WI38 (cell line): ENCODE measurements at regions not wholly inside any gene's neighbourhood (a gene's known extent, or its start where the extent isn't known, plus 50 kb on each side); places are given as distances from the start of the nearest gene placed in this dataset.

Experiments used
- H3K4me3 ChIP-seq: 2 replicates; pipeline ENCODE4 v1.5.1; 2011; ENCODE audit warnings: low read depth, mild to moderate bottlenecking, control low read depth, low read length
- CTCF ChIP-seq: IDR thresholded peaks from 2 replicates; pipeline ENCODE4 v1.5.1; 2012; ENCODE audit warnings: low read depth, mild to moderate bottlenecking, control low read depth, low read length

GRCh38 chr5:3931976-3932375 lies 336.3 kb downstream of the IRX1 start:
- H3K4me3 ChIP-seq = no peak overlapping the region
- no peak for TF ChIP-seq CTCF

GRCh38 chr5:3933536-3933935 lies 337.9 kb downstream of the IRX1 start:
- no peak for TF ChIP-seq CTCF

GRCh38 chr5:3933966-3934365 lies 338.3 kb downstream of the IRX1 start:
- TF ChIP-seq CTCF = no peak
- H3K4me3 ChIP-seq = no peak overlapping the region

More at GRCh38 chr5:3933536-3933935, 337.9 kb downstream of the IRX1 start:
- H3K4me3 ChIP-seq = no peak overlapping the region

GRCh38 chr5:3943859-3944258 lies 348.2 kb downstream of the IRX1 start:
- no peak for TF ChIP-seq CTCF
- H3K4me3 ChIP-seq = no peak overlapping the region

- H3K4me3 ChIP-seq = no peak overlapping the region
- TF ChIP-seq CTCF = no peak
Measured at GRCh38 chr5:3944930-3945329, 349.3 kb downstream of the IRX1 start.

GRCh38 chr5:3948838-3949237 lies 353.2 kb downstream of the IRX1 start:
- no peak for TF ChIP-seq CTCF
- no peak overlapping the region for H3K4me3 ChIP-seq

GRCh38 chr5:3954199-3954598 lies 358.6 kb downstream of the IRX1 start:
- no peak for TF ChIP-seq CTCF
- H3K4me3 ChIP-seq = no peak overlapping the region
